Hematopoietic multipotent progenitor cell (in vitro differentiated cells): ENCODE measurements at regions not wholly inside any gene's neighbourhood (a gene's known extent, or its start where the extent isn't known, plus 50 kb on each side); places are given as distances from the start of the nearest gene placed in this dataset.

Experiments used
- DNase-seq, 3 donors: peaks; one replicate each; pipeline ENCODE4 v3.0.0-alpha.2; 2011 to 2015; ENCODE audit warnings: low read depth in 2 of 3, low spot score in 2 of 3

- DNase-seq: no peak
These were observed 420.2 kb downstream of the CDC14C start for GRCh38 chr7:49344556-49344955.

GRCh38 chr7:49346195-49346899 lies 422.0 kb downstream of the CDC14C start:
- no peak for DNase-seq

DNA sequence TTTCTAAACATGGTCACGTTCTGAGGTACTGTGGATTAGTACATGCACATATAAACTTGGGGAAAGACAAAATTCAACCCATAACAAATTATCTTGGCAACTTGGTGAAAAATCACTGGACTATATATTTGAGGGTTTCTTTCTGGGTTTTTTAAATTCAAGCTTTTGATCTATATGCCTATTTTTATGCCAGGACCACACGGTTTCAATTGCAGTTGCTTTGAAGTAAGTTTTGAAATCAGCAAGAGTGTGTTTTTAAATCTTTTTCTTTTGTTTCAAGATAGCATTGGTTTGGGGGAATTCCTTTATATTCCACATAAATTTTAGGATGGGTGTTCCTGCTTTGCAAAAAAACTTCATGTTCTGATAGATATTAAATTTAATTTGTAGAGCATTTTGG lies 406.4 kb upstream of the VWC2 start:
- no peak for DNase-seq

- DNase-seq: no peak
These were observed 401.7 kb upstream of the VWC2 start for GRCh38 chr7:49371771-49372170.

- no peak for DNase-seq
These were observed 396.5 kb upstream of the VWC2 start for GRCh38 chr7:49376817-49377375.

GRCh38 chr7:49386792-49387191 lies 386.6 kb upstream of the VWC2 start:
- no peak for DNase-seq

GRCh38 chr7:49389871-49390479 lies 383.5 kb upstream of the VWC2 start:
- DNase-seq: no peak

DNA sequence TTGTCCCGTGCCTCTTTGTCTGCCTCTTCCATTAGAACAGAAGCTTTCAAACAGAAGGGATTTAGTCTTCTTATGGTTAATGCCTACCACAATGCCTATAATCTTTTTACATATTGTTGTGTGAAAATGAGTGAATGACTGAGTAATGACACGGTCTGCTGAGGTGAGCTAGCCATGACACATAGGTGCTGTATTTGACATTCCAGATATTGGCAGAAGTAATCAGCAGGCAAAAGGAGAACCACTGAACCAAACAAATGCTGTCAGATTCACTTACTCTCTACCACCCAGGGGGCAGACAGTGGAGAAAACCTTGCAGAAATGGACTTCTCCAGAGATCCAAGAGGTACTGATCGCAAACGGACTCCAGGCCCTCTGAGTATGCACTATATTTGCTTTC lies 377.2 kb upstream of the VWC2 start:
- DNase-seq: no peak

DNA sequence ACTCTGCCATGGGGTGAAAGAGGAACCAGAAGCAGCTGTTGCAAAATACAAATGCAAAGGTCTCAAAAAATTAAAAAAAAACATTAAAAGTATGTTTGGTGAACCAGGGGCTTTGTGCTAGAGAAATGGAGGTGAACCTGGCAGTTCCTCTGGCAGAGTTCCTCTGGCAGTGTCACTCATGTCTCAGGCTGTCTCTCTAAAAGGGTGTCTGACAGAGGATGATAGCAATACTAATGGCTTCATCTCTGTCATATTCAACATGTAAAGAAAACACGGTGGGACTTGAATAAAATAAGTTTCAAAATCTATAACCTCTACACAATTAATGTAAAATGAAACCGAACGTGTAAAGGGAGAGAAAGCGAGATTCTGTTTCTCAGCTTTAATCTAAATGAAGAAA lies 375.7 kb upstream of the VWC2 start:
- DNase-seq: no peak

DNA sequence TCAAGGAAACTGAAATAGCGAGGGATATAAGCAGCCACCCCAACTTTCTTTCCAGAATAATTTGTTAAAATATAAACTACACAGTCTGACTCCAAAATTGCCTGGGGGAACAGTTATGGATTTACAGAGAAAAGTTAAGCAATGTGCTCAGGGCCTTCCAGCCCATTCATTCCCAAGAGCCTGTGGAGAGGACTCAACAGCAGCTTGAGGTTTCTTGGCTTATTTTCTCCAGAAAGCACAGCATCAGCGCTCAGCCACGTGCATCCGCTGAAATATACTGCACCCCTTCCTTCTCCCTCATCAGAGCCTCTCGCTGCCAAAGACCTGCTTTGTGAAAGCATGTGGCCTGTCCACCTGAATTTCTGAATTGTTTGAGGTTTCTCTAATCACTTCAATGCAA lies 375.2 kb upstream of the VWC2 start:
- no peak for DNase-seq

- DNase-seq: no peak
These were observed 374.7 kb upstream of the VWC2 start for GRCh38 chr7:49398746-49399145.

DNA sequence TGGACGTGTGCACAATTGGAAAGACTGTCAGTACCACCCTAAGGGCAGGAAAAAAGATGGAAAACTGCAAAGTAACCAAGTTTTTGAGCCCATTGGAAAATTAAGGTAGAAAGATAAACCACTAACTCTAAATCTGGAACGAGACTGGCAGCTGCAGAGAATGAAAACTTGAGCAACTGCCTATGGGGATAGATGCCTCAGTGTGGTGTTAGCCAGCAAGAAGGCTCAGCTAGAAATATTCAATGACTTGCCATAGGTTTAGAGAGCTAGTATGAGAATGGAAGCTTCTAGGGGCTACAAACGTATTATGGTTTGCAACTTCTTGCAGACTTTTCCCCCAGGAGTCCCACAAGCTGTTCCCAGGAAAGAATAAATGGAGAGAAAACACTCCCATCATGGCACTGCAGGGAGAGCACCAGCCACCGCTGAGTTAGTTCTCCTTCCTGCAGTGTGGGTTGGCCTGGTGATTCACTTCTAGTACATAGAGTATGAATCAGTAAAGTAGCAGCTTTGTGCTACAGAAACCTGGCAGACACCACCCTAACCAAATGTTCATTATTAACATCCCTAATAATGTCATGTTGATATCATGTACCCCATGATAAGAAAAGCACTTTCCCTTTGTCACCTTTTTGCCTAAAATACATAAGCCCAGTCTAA lies 372.4 kb upstream of the VWC2 start:
- no peak for DNase-seq

DNA sequence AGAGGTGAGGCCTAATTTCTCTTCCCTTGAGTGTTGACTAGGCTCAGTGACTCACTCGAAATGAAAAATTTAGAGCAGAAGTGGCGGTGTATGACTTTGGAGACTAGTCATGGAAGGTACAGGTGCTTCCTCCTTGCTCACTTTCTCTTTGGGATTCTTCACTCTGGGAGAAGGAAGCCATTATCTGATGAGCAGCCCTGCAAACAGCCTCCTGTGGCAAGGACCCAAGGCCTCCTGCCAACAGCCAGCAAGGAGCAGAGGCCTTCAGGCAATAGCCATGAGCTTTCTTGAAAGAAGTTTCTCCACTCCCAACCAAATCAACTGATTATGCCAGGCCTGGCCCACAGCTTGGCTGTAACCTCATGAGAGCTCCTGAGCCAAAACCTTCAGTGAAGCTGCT lies 369.6 kb upstream of the VWC2 start:
- no peak for DNase-seq

- no peak for DNase-seq
These were observed 366.2 kb upstream of the VWC2 start for GRCh38 chr7:49407205-49407604.

GRCh38 chr7:49417034-49417433 lies 356.4 kb upstream of the VWC2 start:
- no peak for DNase-seq

- DNase-seq: no peak
These were observed 354.5 kb upstream of the VWC2 start for GRCh38 chr7:49418963-49419362.

DNA sequence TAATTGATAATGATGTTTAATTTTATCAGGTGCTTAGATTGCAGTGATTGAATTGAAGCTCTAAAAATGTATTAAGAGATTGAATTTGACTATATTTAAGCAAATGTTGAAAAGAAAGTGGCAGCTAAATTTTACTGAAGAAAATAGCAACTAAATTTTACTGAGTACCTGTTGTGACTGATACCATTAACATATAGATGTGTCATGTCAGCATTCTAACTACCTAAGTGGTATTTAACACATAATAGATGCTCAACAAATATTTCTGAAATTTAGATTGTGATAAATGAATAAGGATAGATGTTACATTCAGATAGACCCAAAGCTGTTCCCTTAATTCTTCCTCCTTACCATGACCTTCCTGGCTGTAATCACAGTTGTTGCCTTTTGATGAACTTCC lies 350.9 kb upstream of the VWC2 start:
- no peak for DNase-seq

DNA sequence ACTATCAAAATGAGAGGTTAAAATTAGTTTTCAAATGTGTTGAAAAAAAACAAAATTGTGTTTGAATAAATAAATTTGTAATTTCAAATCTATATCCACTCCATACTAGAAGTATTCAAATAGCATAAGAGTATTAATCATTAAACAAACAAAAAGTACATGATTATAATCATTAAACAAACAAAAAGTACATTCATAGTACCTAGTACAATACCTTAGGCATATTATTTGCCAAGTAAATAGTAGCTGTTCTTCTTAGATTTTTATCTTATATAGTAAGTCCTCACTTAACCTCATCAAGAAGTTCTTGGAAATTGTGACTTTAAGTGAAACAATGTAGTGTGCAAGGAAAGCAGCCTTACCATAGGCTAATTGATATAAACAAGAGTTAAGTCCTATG lies 349.3 kb upstream of the VWC2 start:
- DNase-seq: no peak

- no peak for DNase-seq
These were observed 348.1 kb upstream of the VWC2 start for GRCh38 chr7:49425277-49425818.

- DNase-seq: no peak
These were observed 341.2 kb upstream of the VWC2 start for GRCh38 chr7:49432254-49432653.

DNA sequence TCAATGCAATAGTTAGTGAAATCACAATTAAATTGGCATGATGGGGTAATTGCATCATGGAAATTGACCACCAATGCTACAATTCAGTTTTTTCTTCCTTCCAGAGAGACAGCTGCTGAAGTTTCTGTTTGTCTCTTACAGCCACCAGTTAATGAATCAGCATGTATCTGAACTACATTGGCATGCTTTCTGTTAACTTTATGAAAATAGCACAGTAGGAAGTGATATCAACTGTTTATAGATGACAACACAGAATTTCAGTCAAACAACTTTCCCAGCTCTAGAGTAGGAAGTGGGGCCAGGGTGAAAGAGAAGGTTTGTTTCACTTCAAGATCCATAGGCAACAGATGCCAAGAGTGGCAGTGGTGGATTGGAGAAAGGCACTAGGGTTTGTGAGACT lies 339.6 kb upstream of the VWC2 start:
- DNase-seq: no peak

GRCh38 chr7:49434846-49435245 lies 338.6 kb upstream of the VWC2 start:
- no peak for DNase-seq
